ENCODE measurements at regions not wholly inside any gene's neighbourhood (a gene's known extent, or its start where the extent isn't known, plus 50 kb on each side); places are given as distances from the start of the nearest gene placed in this dataset.

DNA sequence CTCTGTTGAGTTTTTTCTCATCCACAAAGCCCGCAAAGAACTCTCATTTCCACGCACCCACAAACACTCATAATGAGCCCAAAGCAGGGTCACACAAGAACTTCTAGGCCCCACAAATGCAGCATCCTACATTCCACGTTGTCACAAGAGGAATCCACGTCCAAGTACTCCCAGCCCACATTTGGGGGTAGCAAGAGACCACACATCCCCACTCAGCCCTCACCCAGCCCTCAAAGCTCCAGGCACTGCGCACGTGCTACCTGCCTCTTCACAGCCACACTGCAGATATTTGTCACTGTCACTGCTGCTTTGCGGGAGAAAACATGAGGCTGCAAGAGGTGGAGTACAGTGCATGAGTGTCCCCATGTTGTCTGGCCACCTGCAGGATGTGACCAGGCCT lies 187.6 kb upstream of the CDYL start:
- no peaks in the 10 kb centered on the region for H3K36me3 ChIP-seq (ENCODE audit: insufficient read depth, low read length)
- no peaks in the 10 kb centered on the region for H3K9me2 ChIP-seq (ENCODE audit: low read depth, low read length)
- H3F3A ChIP-seq (ENCODE audit: insufficient read depth, low read length) = no peaks in the 10 kb centered on the region
- H3K27me3 ChIP-seq (ENCODE audit: insufficient read depth, low read length) = no peaks in the 10 kb centered on the region
- H3K4me3 ChIP-seq (ENCODE audit: low read depth, low read length, poor library complexity, severe bottlenecking) = no peak overlapping the region
- H2AFZ ChIP-seq (ENCODE audit: low read length) = no peak overlapping the region
- no peak overlapping the region for H3K27ac ChIP-seq (ENCODE audit: low read depth, low read length, poor library complexity, severe bottlenecking)
- no peak for TF ChIP-seq EZH2 (IDR thresholded peaks at IDR 0.05; ENCODE audit: borderline replicate concordance, low read length)
- no peak for TF ChIP-seq CTCF (IDR thresholded peaks at IDR 0.05; ENCODE audit: low read length)
- H3K9ac ChIP-seq (ENCODE audit: low read length) = no peak overlapping the region
- no peaks in the 10 kb centered on the region for H3K4me1 ChIP-seq (ENCODE audit: insufficient read depth, low read length, severe bottlenecking)
- H4K20me1 ChIP-seq (ENCODE audit: insufficient read depth, low read length) = no peaks in the 10 kb centered on the region
- H3K79me2 ChIP-seq (ENCODE audit: insufficient read depth, low read length) = no peaks in the 10 kb centered on the region
- H3K9me3 ChIP-seq (ENCODE audit: low read length) = no peaks in the 10 kb centered on the region
- no peak overlapping the region for H3K4me2 ChIP-seq (ENCODE audit: low read length)

- Histone ChIP-seq H3F3A (ENCODE audit: insufficient read depth, low read length) (no peaks in the 10 kb centered on the region), H3K27me3 (ENCODE audit: insufficient read depth, low read length) (no peaks in the 10 kb centered on the region), H3K4me2 (ENCODE audit: low read length) (no peak overlapping the region), H3K4me1 (ENCODE audit: insufficient read depth, low read length, severe bottlenecking) (no peaks in the 10 kb centered on the region), H3K4me3 (ENCODE audit: low read depth, low read length, poor library complexity, severe bottlenecking) (no peak overlapping the region), H3K79me2 (ENCODE audit: insufficient read depth, low read length) (no peaks in the 10 kb centered on the region), H3K36me3 (ENCODE audit: insufficient read depth, low read length) (no peaks in the 10 kb centered on the region), H3K9me2 (ENCODE audit: low read depth, low read length) (no peaks in the 10 kb centered on the region), H3K27ac (ENCODE audit: low read depth, low read length, poor library complexity, severe bottlenecking) (no peak overlapping the region), H3K9me3 (ENCODE audit: low read length) (no peaks in the 10 kb centered on the region), H3K9ac (ENCODE audit: low read length) (no peak overlapping the region), H2AFZ (ENCODE audit: low read length) (no peak overlapping the region), H4K20me1 (ENCODE audit: insufficient read depth, low read length) (no peaks in the 10 kb centered on the region)
- TF ChIP-seq CTCF (IDR thresholded peaks at IDR 0.05; ENCODE audit: low read length) = no peak
- TF ChIP-seq EZH2 (IDR thresholded peaks at IDR 0.05; ENCODE audit: borderline replicate concordance, low read length) = no peak
These were observed 188.0 kb upstream of the CDYL start for GRCh38 chr6:4588163-4588562.

- no peak overlapping the region for H3K27ac ChIP-seq (ENCODE audit: low read depth, low read length, poor library complexity, severe bottlenecking)
- no peak overlapping the region for H3K4me3 ChIP-seq (ENCODE audit: low read depth, low read length, poor library complexity, severe bottlenecking)
- TF ChIP-seq EZH2 (IDR thresholded peaks at IDR 0.05; ENCODE audit: borderline replicate concordance, low read length) (no peak), CTCF (IDR thresholded peaks at IDR 0.05; ENCODE audit: low read length) (no peak)
- H3K36me3 ChIP-seq (ENCODE audit: insufficient read depth, low read length) = no peaks in the 10 kb centered on the region
- no peak overlapping the region for H2AFZ ChIP-seq (ENCODE audit: low read length)
- no peaks in the 10 kb centered on the region for H3K4me1 ChIP-seq (ENCODE audit: insufficient read depth, low read length, severe bottlenecking)
- no peaks in the 10 kb centered on the region for H3K9me2 ChIP-seq (ENCODE audit: low read depth, low read length)
- no peaks in the 10 kb centered on the region for H3K27me3 ChIP-seq (ENCODE audit: insufficient read depth, low read length)
- H3K4me2 ChIP-seq (ENCODE audit: low read length) = no peak overlapping the region
- no peaks in the 10 kb centered on the region for H4K20me1 ChIP-seq (ENCODE audit: insufficient read depth, low read length)
- H3K79me2 ChIP-seq (ENCODE audit: insufficient read depth, low read length) = no peaks in the 10 kb centered on the region
- no peaks in the 10 kb centered on the region for H3K9me3 ChIP-seq (ENCODE audit: low read length)
- no peak overlapping the region for H3K9ac ChIP-seq (ENCODE audit: low read length)
- H3F3A ChIP-seq (ENCODE audit: insufficient read depth, low read length) = no peaks in the 10 kb centered on the region
These were observed 189.0 kb upstream of the CDYL start for GRCh38 chr6:4587171-4587570.

Measured in OCI-LY1 (cell line).